ENCODE measurements at regions not wholly inside any gene's neighbourhood (a gene's known extent, or its start where the extent isn't known, plus 50 kb on each side); places are given as distances from the start of the nearest gene placed in this dataset.

- DNase-seq (no peak), ATAC-seq (ENCODE audit: low FRiP score in 2 of 2) (no peak)
- Histone ChIP-seq H3K4me1 (peaks cover 0 to 6% (median 4%) of the 10 kb centered on the region in 4 donors), H3K27me3 (no peaks in the 10 kb centered on the region), H3K4me3 (no peak overlapping the region), H3K27ac (no peak overlapping the region), H3K36me3 (no peaks in the 10 kb centered on the region), H3K9me3 (no peaks in the 10 kb centered on the region)
- TF ChIP-seq CTCF (IDR thresholded peaks at IDR 0.05) (peak; percentile 24 to 55 (median 41)), EP300 (IDR thresholded peaks at IDR 0.05) (no peak)
- WGBS, 2 donors: 64 to 78% methylated on average over 1 of the region's 1 CpG
Observed at GRCh38 chr13:23960566-23961156, 63.4 kb upstream of the C1QTNF9B start.

- no peak overlapping the region for H3K4me3 ChIP-seq
- no peaks in the 10 kb centered on the region for H3K36me3 ChIP-seq
- no peak overlapping the region for H3K27ac ChIP-seq
- TF ChIP-seq EP300 (IDR thresholded peaks at IDR 0.05): no peak
- no peak for TF ChIP-seq CTCF (IDR thresholded peaks at IDR 0.05)
- TF ChIP-seq POLR2AphosphoS5 (IDR thresholded peaks at IDR 0.05): no peak
- TF ChIP-seq POLR2A (IDR thresholded peaks at IDR 0.05): no peak
- WGBS, 2 donors: 84 to 85% methylated on average over 7 of the region's 7 CpGs
- ATAC-seq (ENCODE audit: low FRiP score in 2 of 2): no peak
- H3K27me3 ChIP-seq: no peaks in the 10 kb centered on the region
- peaks cover 4 to 11% (median 6%) of the 10 kb centered on the region in 4 donors for H3K4me1 ChIP-seq
- H3K9me3 ChIP-seq: no peaks in the 10 kb centered on the region
- DNase-seq: no peak
Observed at GRCh38 chr13:23963184-23963931, 66.1 kb upstream of the C1QTNF9B start.

DNA sequence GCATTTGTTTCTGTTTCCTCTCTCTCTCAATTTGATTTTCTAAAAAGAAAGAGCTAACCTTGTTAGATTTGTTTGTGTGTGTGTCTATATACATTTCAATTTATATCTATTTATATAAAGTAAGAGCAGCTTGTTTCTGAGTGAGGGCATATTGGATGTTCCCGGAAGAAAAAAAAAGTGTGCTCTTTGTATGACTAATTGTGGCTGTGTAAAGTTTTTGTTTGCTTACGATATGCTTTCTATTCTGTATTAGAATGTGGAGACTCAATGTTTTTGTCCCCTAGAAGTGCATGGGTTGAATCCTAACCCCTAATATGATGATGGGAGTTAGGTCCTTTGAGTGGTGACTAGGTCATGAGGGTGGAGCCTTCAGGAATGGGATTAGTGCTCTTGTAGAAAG, 66.6 kb upstream of the C1QTNF9B start:
- Histone ChIP-seq H3K36me3 (no peaks in the 10 kb centered on the region), H3K27ac (no peak overlapping the region), H3K9me3 (no peaks in the 10 kb centered on the region), H3K4me1 (peaks cover 4 to 11% (median 6%) of the 10 kb centered on the region in 4 donors), H3K27me3 (no peaks in the 10 kb centered on the region), H3K4me3 (no peak overlapping the region)
- ATAC-seq (ENCODE audit: low FRiP score in 2 of 2): no peak
- no peak for TF ChIP-seq EP300 (IDR thresholded peaks at IDR 0.05)
- no peak for TF ChIP-seq POLR2AphosphoS5 (IDR thresholded peaks at IDR 0.05)
- TF ChIP-seq POLR2A (IDR thresholded peaks at IDR 0.05): no peak
- TF ChIP-seq CTCF (IDR thresholded peaks at IDR 0.05): no peak
- DNase-seq: no peak
- WGBS, 2 donors: 70 to 81% methylated on average over 2 of the region's 2 CpGs

GRCh38 chr13:23965346-23965745, 68.0 kb upstream of the C1QTNF9B start:
- DNase-seq: no peak
- Histone ChIP-seq H3K9me3 (no peaks in the 10 kb centered on the region), H3K36me3 (no peaks in the 10 kb centered on the region), H3K27ac (no peak overlapping the region), H3K27me3 (no peaks in the 10 kb centered on the region), H3K4me3 (no peak overlapping the region), H3K4me1 (peaks cover 5 to 15% (median 13%) of the 10 kb centered on the region in 4 donors)
- TF ChIP-seq POLR2A (IDR thresholded peaks at IDR 0.05) (no peak), EP300 (IDR thresholded peaks at IDR 0.05) (no peak), POLR2AphosphoS5 (IDR thresholded peaks at IDR 0.05) (no peak), CTCF (IDR thresholded peaks at IDR 0.05) (no peak)
- WGBS, 2 donors: 64 to 66% methylated on average over 5 of the region's 5 CpGs
- no peak for ATAC-seq (ENCODE audit: low FRiP score in 2 of 2)

Data from upper lobe of left lung (tissue), 6 donors.